NT2/D1 (cell line): ENCODE measurements at regions not wholly inside any gene's neighbourhood (a gene's known extent, or its start where the extent isn't known, plus 50 kb on each side); places are given as distances from the start of the nearest gene placed in this dataset.

ENCODE experiments used
- SUZ12 ChIP-seq: IDR thresholded peaks from 2 replicates; pipeline ENCODE4 v1.6.1; 2011; ENCODE audit not compliant: insufficient read length, insufficient read depth; ENCODE audit errors: extremely low read depth
- YY1 ChIP-seq: IDR thresholded peaks from 2 replicates; pipeline ENCODE4 v1.6.1; 2011; ENCODE audit not compliant: insufficient read length, insufficient read depth
- ZNF274 ChIP-seq: IDR thresholded peaks from 2 replicates; pipeline ENCODE4 v1.6.1; 2011; ENCODE audit warnings: mild to moderate bottlenecking, low read depth, low read length

DNA sequence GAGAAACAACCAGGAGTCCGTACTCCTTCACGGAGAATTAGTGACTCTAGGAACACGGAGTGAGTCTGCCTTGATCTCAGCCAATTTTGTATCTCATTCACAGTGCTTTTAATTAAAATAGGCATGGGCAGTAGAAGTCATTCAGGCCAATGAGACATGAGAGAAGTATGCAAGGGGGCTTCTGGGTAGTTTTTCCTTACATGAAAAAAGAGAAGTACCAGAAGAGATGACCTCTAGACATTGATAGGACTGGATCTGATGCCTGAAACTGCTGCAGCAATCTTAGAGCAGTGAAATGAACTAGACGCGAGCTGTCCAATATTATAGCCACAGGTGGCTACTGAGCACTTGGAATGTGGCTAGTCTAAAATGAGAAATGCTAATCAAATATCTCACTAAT, 187.7 kb upstream of the TLE4 start:
- TF ChIP-seq ZNF274 (no peak), YY1 (no peak), SUZ12 (no peak)
